CD4-positive, CD25-positive, alpha-beta regulatory T cell (primary cell): ENCODE measurements at regions not wholly inside any gene's neighbourhood (a gene's known extent, or its start where the extent isn't known, plus 50 kb on each side); places are given as distances from the start of the nearest gene placed in this dataset.

Source experiments
- ATAC-seq, 2 donors: fragments of 150-1000 bp; cut with Tn5 transposase; one replicate each; pipeline ENCODE4 v1.10.0; 2021; ENCODE audit warnings: low read depth in 2 of 2, moderate number of reproducible peaks in 2 of 2, moderate library complexity in 1 of 2
- DNase-seq, 3 donors: peaks; one replicate each; pipeline versions ENCODE4 v3.0.0 to v3.0.0-alpha.2; 2012 to 2022; ENCODE audit warnings: mixed read lengths in 1 of 3
- H3K27ac ChIP-seq: one replicate; pipeline ENCODE4 v1.7.0; 2013; ENCODE audit warnings: mild to moderate bottlenecking, low read length; ENCODE audit not compliant: insufficient read depth, poor library complexity, severe bottlenecking
- H3K27me3 ChIP-seq: one replicate; pipeline ENCODE4 v1.7.0; 2013; ENCODE audit warnings: low read length; ENCODE audit not compliant: control insufficient read depth, insufficient read depth
- H3K36me3 ChIP-seq: one replicate; pipeline ENCODE4 v1.7.0; 2013; ENCODE audit warnings: mild to moderate bottlenecking, low read length, moderate library complexity; ENCODE audit not compliant: control insufficient read depth, insufficient read depth
- H3K4me1 ChIP-seq: 2 replicates; pipeline ENCODE4 v1.7.0; 2013; ENCODE audit warnings: mild to moderate bottlenecking, low read length; ENCODE audit not compliant: insufficient read depth, control insufficient read depth, poor library complexity, severe bottlenecking
- H3K4me3 ChIP-seq: one replicate; pipeline ENCODE4 v1.7.0; 2013; ENCODE audit warnings: low read depth, mild to moderate bottlenecking, low read length, moderate library complexity
- H3K9me3 ChIP-seq, 2 experiments: 1 replicate in 1 of 2; 2 replicates in 1 of 2; pipeline ENCODE4 v1.7.0; 2013; ENCODE audit warnings: low read length in 2 of 2, mild to moderate bottlenecking in 1 of 2, moderate library complexity in 1 of 2; ENCODE audit not compliant: control insufficient read depth in 2 of 2
- H3K27ac Mint-ChIP-seq, 3 donors: one replicate each; pipeline ENCODE4 v1.8.0; 2020 to 2022; ENCODE audit warnings: mild to moderate bottlenecking in 3 of 3, mixed read lengths in 3 of 3, moderate library complexity in 2 of 3
- H3K27me3 Mint-ChIP-seq: one replicate; pipeline ENCODE4 v1.8.0; 2022; ENCODE audit warnings: mild to moderate bottlenecking, mixed read lengths
- H3K36me3 Mint-ChIP-seq: one replicate; pipeline ENCODE4 v1.8.0; 2020; ENCODE audit warnings: mixed read lengths
- H3K4me1 Mint-ChIP-seq, 4 donors: one replicate each; pipeline ENCODE4 v1.8.0; 2020 to 2022; ENCODE audit warnings: mixed read lengths in 4 of 4, mild to moderate bottlenecking in 1 of 4
- H3K4me3 Mint-ChIP-seq, 4 donors: one replicate each; pipeline ENCODE4 v1.8.0; 2020 to 2022; ENCODE audit warnings: mild to moderate bottlenecking in 4 of 4, mixed read lengths in 4 of 4, moderate library complexity in 3 of 4
- H3K9me3 Mint-ChIP-seq, 7 donors: one replicate each; pipeline ENCODE4 v1.8.0; 2020 to 2022; ENCODE audit warnings: mixed read lengths in 7 of 7, mild to moderate bottlenecking in 3 of 7, moderate library complexity in 2 of 7

- Histone ChIP-seq H3K36me3 (no peaks in the 10 kb centered on the region), H3K4me3 (no peak overlapping the region), H3K4me1 (no peaks in the 10 kb centered on the region), H3K27ac (no peak overlapping the region), H3K27me3 (no peaks in the 10 kb centered on the region), H3K9me3 (no peaks in the 10 kb centered on the region)
- Mint-ChIP-seq H3K4me1 (no peaks in the 10 kb centered on the region), H3K9me3 (peaks cover 0 to 2% (median 0%) of the 10 kb centered on the region in 7 donors), H3K36me3 (no peaks in the 10 kb centered on the region), H3K4me3 (no peak overlapping the region), H3K27ac (no peak overlapping the region), H3K27me3 (no peaks in the 10 kb centered on the region)
- ATAC-seq (no peak), DNase-seq (no peak)
These were observed 192.1 kb upstream of the NCKAP5 start for GRCh38 chr2:133760376-133760775.

GRCh38 chr2:133765658-133766057 lies 197.4 kb upstream of the NCKAP5 start:
- no peak overlapping the region for H3K4me3 Mint-ChIP-seq
- ATAC-seq: no peak
- no peaks in the 10 kb centered on the region for H3K36me3 Mint-ChIP-seq

GRCh38 chr2:133766164-133766832 lies 198.0 kb upstream of the NCKAP5 start:
- Histone ChIP-seq H3K27ac (no peak overlapping the region), H3K27me3 (no peaks in the 10 kb centered on the region), H3K4me3 (no peak overlapping the region), H3K9me3 (no peaks in the 10 kb centered on the region), H3K4me1 (no peaks in the 10 kb centered on the region), H3K36me3 (no peaks in the 10 kb centered on the region)
- no peak overlapping the region for H3K4me3 Mint-ChIP-seq
- H3K27me3 Mint-ChIP-seq: no peaks in the 10 kb centered on the region
- ATAC-seq (no peak), DNase-seq (no peak)
- peaks cover 0 to 4% (median 0%) of the 10 kb centered on the region in 7 donors for H3K9me3 Mint-ChIP-seq
- no peaks in the 10 kb centered on the region for H3K36me3 Mint-ChIP-seq
- no peaks in the 10 kb centered on the region for H3K4me1 Mint-ChIP-seq
- no peak overlapping the region for H3K27ac Mint-ChIP-seq

More at GRCh38 chr2:133765658-133766057, 197.4 kb upstream of the NCKAP5 start:
- H3K9me3 Mint-ChIP-seq: peaks cover 0 to 4% (median 0%) of the 10 kb centered on the region in 7 donors
- H3K9me3 ChIP-seq: no peaks in the 10 kb centered on the region
- no peak overlapping the region for H3K27ac ChIP-seq
- H3K27me3 ChIP-seq: no peaks in the 10 kb centered on the region
- no peaks in the 10 kb centered on the region for H3K4me1 Mint-ChIP-seq
- no peak for DNase-seq
- H3K4me3 ChIP-seq: no peak overlapping the region
- no peaks in the 10 kb centered on the region for H3K27me3 Mint-ChIP-seq
- no peak overlapping the region for H3K27ac Mint-ChIP-seq
- H3K4me1 ChIP-seq: no peaks in the 10 kb centered on the region
- no peaks in the 10 kb centered on the region for H3K36me3 ChIP-seq

- no peak overlapping the region for H3K27ac Mint-ChIP-seq
- Histone ChIP-seq H3K27me3 (no peaks in the 10 kb centered on the region), H3K4me3 (no peak overlapping the region), H3K36me3 (no peaks in the 10 kb centered on the region), H3K4me1 (no peaks in the 10 kb centered on the region), H3K27ac (no peak overlapping the region), H3K9me3 (no peaks in the 10 kb centered on the region)
- H3K36me3 Mint-ChIP-seq: no peaks in the 10 kb centered on the region
- no peaks in the 10 kb centered on the region for H3K27me3 Mint-ChIP-seq
- H3K9me3 Mint-ChIP-seq: peaks cover 0 to 4% (median 2%) of the 10 kb centered on the region in 7 donors
- no peak for ATAC-seq
- DNase-seq: no peak
- H3K4me3 Mint-ChIP-seq: no peak overlapping the region
- no peaks in the 10 kb centered on the region for H3K4me1 Mint-ChIP-seq
These were observed 200.0 kb upstream of the NCKAP5 start for GRCh38 chr2:133768256-133768655.

GRCh38 chr2:133768658-133769435 lies 200.6 kb upstream of the NCKAP5 start:
- Histone ChIP-seq H3K36me3 (no peaks in the 10 kb centered on the region), H3K27me3 (no peaks in the 10 kb centered on the region), H3K4me3 (no peak overlapping the region), H3K9me3 (no peaks in the 10 kb centered on the region), H3K4me1 (no peaks in the 10 kb centered on the region), H3K27ac (no peak overlapping the region)
- peaks cover 0 to 4% (median 2%) of the 10 kb centered on the region in 7 donors for H3K9me3 Mint-ChIP-seq
- no peaks in the 10 kb centered on the region for H3K36me3 Mint-ChIP-seq
- no peak overlapping the region for H3K27ac Mint-ChIP-seq
- DNase-seq (no peak), ATAC-seq (no peak)
- H3K4me1 Mint-ChIP-seq: no peaks in the 10 kb centered on the region
- H3K4me3 Mint-ChIP-seq: no peak overlapping the region
- H3K27me3 Mint-ChIP-seq: no peaks in the 10 kb centered on the region

GRCh38 chr2:133773854-133774653 lies 205.8 kb upstream of the NCKAP5 start:
- no peaks in the 10 kb centered on the region for H3K36me3 Mint-ChIP-seq
- H3K4me3 Mint-ChIP-seq: no peak overlapping the region
- DNase-seq (no peak), ATAC-seq (no peak)
- no peak overlapping the region for H3K4me3 ChIP-seq
- H3K4me1 Mint-ChIP-seq: no peaks in the 10 kb centered on the region
- no peak overlapping the region for H3K27ac ChIP-seq
- no peaks in the 10 kb centered on the region for H3K27me3 ChIP-seq
- peaks cover 0 to 4% (median 0%) of the 10 kb centered on the region in 7 donors for H3K9me3 Mint-ChIP-seq
- no peaks in the 10 kb centered on the region for H3K9me3 ChIP-seq
- H3K27ac Mint-ChIP-seq: no peak overlapping the region
- H3K4me1 ChIP-seq: no peaks in the 10 kb centered on the region
- H3K27me3 Mint-ChIP-seq: no peaks in the 10 kb centered on the region
- H3K36me3 ChIP-seq: no peaks in the 10 kb centered on the region

- Mint-ChIP-seq H3K9me3 (peaks cover 0 to 4% (median 0%) of the 10 kb centered on the region in 7 donors), H3K36me3 (no peaks in the 10 kb centered on the region), H3K4me1 (no peaks in the 10 kb centered on the region), H3K4me3 (no peak overlapping the region), H3K27ac (no peak overlapping the region), H3K27me3 (no peaks in the 10 kb centered on the region)
- Histone ChIP-seq H3K36me3 (no peaks in the 10 kb centered on the region), H3K9me3 (no peaks in the 10 kb centered on the region), H3K27me3 (no peaks in the 10 kb centered on the region), H3K4me1 (no peaks in the 10 kb centered on the region), H3K4me3 (no peak overlapping the region), H3K27ac (no peak overlapping the region)
- DNase-seq (no peak), ATAC-seq (no peak)
These were observed 206.4 kb upstream of the NCKAP5 start for GRCh38 chr2:133774654-133775015.
